Lower lobe of right lung (tissue), 2 donors: ENCODE measurements at regions not wholly inside any gene's neighbourhood (a gene's known extent, or its start where the extent isn't known, plus 50 kb on each side); places are given as distances from the start of the nearest gene placed in this dataset.
A peak's percentile ranks its signal among the peaks of the same experiment; 100 is the strongest.

Source experiments
- ATAC-seq, 2 donors: fragments of 200-7000 bp; cut with Tn5 transposase; one replicate each; pipeline ENCODE4 v1.9.1; 2020 to 2022; ENCODE audit warnings: mild to moderate bottlenecking in 2 of 2, moderate library complexity in 2 of 2
- DNase-seq: peaks from one replicate; pipeline ENCODE4 v3.0.0-alpha.2; 2020
- H3K27ac ChIP-seq: fragments of 200-600 bp; one replicate; pipeline ENCODE4 v1.8.0; 2022
- H3K27me3 ChIP-seq: fragments of 200-600 bp; one replicate; pipeline ENCODE4 v1.8.0; 2022; ENCODE audit warnings: low read depth
- H3K36me3 ChIP-seq: fragments of 200-600 bp; one replicate; pipeline ENCODE4 v1.8.0; 2022; ENCODE audit warnings: mild to moderate bottlenecking
- H3K4me1 ChIP-seq: fragments of 200-600 bp; one replicate; pipeline ENCODE4 v1.8.0; 2022
- H3K4me3 ChIP-seq: fragments of 200-600 bp; one replicate; pipeline ENCODE4 v1.8.0; 2022; ENCODE audit warnings: mild to moderate bottlenecking
- H3K9me3 ChIP-seq: fragments of 200-600 bp; one replicate; pipeline ENCODE4 v1.8.0; 2022
- intact Hi-C: fragments of 100-400 bp; cut with DNase I; formaldehyde crosslinking; loops from one replicate; pipeline ENCODE4 v1.11.0; 2022
- TF ChIP-seq, protein P1 (sequence below): fragments of 200-600 bp; IDR thresholded peaks from one replicate; pipeline ENCODE4 v1.8.0; 2022; ENCODE audit warnings: antibody characterized with exemption, mild to moderate bottlenecking
- donor health status: DM: no; HTN: yes; CAD: no; lungs with severe emphysema.

DNA sequence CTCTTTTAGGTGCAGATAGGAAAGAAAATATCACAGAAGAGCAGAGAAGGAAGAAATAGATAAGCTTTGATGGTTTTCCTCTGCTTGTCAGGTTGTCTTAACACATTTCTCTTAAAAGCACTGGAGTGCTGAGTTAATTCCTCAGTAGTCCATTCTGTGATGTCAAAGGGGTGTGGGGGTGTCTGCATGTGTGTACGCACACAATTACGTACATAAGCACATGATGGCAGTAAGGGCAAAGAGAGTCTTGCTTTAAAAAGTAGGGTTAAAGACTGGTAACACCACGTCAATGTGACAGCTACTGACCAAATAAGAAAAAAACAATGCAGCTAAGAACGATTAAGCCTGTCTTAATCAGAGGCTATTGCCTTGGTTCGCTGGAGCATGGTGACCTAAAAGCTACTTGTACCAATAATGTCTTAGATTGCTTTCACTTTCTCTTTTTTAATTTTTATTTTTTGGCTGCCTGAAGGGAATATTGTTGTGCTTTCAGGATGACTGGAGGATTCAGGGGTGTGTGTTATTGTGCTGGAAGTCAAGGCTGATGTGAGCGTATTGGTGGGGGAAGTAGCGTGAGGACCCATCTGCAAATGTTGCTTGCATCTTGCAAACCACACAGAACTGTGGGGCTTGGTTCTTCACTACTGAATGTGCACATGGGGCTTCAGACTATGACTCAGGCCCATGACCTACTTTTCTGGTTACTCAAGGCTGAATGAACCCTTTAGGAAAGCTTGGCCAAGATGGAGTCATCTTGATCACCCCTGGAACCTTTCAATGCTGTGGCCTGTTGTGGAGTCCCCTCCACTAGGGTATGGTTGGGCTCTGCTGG, 417.8 kb upstream of the TPM1 start:
- H3K27ac ChIP-seq, result no peak overlapping the region
- no peaks in the 10 kb centered on the region for H3K9me3 ChIP-seq
- DNase-seq (no peak), ATAC-seq (peak in 1 of 2 donors; percentile 25)
- no peak overlapping the region for H3K4me3 ChIP-seq
- intact Hi-C loops, result no loop called here
- no peaks in the 10 kb centered on the region for H3K4me1 ChIP-seq
- TF ChIP-seq, protein P1, sequence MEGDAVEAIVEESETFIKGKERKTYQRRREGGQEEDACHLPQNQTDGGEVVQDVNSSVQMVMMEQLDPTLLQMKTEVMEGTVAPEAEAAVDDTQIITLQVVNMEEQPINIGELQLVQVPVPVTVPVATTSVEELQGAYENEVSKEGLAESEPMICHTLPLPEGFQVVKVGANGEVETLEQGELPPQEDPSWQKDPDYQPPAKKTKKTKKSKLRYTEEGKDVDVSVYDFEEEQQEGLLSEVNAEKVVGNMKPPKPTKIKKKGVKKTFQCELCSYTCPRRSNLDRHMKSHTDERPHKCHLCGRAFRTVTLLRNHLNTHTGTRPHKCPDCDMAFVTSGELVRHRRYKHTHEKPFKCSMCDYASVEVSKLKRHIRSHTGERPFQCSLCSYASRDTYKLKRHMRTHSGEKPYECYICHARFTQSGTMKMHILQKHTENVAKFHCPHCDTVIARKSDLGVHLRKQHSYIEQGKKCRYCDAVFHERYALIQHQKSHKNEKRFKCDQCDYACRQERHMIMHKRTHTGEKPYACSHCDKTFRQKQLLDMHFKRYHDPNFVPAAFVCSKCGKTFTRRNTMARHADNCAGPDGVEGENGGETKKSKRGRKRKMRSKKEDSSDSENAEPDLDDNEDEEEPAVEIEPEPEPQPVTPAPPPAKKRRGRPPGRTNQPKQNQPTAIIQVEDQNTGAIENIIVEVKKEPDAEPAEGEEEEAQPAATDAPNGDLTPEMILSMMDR, result no peak
- no peaks in the 10 kb centered on the region for H3K27me3 ChIP-seq
- no peaks in the 10 kb centered on the region for H3K36me3 ChIP-seq

DNA sequence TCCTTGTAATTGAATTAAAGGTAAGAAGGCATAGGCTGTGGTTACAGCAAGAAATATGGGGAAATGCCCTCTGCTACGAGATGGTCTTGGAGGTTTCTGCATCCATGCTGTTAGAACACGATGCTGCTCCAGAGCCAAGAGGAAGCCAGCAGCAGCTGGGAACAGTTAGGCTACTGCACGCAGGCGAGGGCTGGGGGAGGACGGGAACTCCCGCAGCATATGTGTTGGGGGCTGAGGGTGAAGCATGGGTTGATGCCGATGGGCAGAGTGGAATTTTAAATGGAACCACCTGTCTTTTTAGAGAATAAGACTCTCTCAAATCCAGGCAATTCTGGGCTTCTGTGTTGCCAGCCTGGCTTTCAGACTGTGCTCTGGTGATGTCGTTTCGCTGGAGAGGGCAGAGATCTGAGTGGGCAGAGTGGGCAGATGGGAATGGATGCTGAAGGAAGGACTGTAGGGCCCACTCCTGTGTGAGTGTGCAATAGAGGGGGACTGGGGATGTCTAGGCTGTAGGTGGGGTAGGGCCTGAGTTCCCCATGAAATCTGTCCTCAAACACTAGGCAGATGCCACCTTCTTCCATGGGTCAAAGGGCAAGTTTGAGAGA, 417.0 kb upstream of the TPM1 start:
- H3K4me3 ChIP-seq, result no peak overlapping the region
- no peaks in the 10 kb centered on the region for H3K36me3 ChIP-seq
- no peaks in the 10 kb centered on the region for H3K27me3 ChIP-seq
- H3K27ac ChIP-seq, result no peak overlapping the region
- intact Hi-C loops, result no loop called here
- H3K9me3 ChIP-seq, result no peaks in the 10 kb centered on the region
- TF ChIP-seq, protein P1, result no peak
- ATAC-seq (no peak), DNase-seq (no peak)
- no peaks in the 10 kb centered on the region for H3K4me1 ChIP-seq

DNA sequence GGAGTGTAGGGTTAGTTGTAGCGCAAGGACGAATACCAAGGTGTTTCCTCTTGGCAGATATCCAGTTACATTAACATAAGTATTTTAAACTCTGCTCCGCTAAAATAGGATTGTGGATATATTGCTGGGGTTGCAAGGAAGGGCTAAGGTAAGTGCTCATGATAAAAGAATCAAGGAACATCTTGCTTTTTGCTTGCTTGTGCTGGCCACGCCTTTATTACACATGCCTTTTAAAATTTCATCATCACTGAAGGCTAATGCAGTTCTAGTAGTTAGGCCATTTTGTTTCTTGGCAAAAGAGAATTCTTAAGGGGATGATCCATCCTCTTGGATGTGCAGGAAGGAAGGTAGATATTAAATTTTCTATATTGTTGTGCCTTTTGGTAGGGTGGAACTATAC, 415.6 kb upstream of the TPM1 start:
- TF ChIP-seq, protein P1, result no peak

DNA sequence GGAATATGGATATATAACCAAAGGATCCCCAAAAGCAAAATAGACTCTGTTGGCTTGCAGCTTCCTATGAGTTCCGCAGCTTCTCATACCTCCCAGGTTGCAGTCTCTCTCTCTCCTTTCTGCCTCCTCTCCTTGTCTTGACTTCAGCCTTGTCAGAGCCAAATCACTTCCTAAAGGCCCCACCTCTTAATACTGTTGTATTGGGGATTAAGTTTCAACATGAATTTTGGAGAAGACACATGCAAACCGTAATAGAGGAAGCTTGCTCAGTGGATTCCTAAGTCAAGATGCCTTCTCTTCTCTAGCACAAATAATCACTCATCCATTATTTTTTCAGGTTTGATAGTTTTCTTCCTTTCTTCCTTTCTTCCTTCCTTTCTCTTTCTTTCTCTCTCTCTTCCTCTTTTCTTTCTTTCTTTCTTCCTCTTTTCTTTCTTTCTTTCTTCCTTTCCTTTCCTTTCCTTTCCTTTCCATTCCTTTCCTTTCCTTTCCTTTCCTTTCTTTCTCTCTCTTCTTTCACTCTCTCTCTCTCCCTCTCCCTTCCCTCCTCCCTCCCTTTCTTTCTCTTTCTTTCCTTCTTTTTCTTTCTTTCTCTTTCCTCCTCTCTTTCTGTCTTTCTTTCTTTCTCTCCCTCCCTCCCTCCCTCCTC, 411.3 kb upstream of the TPM1 start:
- no peaks in the 10 kb centered on the region for H3K36me3 ChIP-seq
- H3K4me1 ChIP-seq, result no peaks in the 10 kb centered on the region
- TF ChIP-seq, protein P1, result no peak
- no peak for DNase-seq
- H3K27ac ChIP-seq, result no peak overlapping the region
- H3K4me3 ChIP-seq, result no peak overlapping the region
- intact Hi-C loops, result no loop called here
- no peaks in the 10 kb centered on the region for H3K27me3 ChIP-seq
- no peaks in the 10 kb centered on the region for H3K9me3 ChIP-seq
- ATAC-seq, result no peak

More for the DNA sequence above, 415.6 kb upstream of the TPM1 start:
- Histone ChIP-seq H3K4me3 (no peak overlapping the region), H3K27me3 (no peaks in the 10 kb centered on the region), H3K4me1 (no peaks in the 10 kb centered on the region), H3K36me3 (no peaks in the 10 kb centered on the region), H3K27ac (no peak overlapping the region), H3K9me3 (no peaks in the 10 kb centered on the region)
- DNase-seq (no peak), ATAC-seq (no peak)
- intact Hi-C loops, result no loop called here

DNA sequence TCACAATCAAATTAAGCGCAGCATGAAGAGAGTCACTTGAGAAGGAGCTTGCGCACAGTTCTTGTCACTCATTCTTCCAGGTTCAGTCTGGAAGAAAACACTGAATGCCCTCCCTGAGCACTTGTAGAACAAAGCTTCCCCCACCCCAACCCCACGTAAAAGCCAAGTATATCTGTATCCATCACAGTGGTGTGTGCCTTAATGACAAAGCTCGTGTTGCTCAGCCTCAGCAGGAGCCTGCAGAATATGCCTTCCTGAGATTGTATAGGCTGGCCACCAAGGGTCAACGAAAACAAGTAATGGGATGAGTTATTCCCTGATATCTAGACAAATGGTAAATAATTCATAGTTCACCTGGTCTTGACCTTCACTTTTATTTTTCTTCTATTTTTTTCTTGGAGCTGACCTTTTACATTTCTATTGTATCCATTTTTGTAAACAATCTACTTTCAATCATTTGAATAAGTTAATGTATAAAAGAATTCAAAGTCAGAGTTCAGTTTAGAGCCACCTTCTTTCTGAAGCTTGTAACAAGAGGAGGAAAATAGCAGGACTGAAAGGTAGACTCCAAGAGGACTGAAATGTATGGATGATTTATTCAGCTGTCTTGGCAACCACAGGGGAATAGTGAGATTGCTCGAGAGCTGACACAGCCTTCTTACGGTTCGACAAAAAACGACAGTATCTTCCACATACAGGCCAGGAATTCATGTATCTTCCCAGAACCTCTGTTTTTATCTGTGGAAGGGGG, 405.5 kb upstream of the TPM1 start:
- intact Hi-C loops, result no loop called here
- TF ChIP-seq, protein P1, result no peak
- Histone ChIP-seq H3K9me3 (no peaks in the 10 kb centered on the region), H3K4me1 (no peaks in the 10 kb centered on the region), H3K27me3 (no peaks in the 10 kb centered on the region), H3K4me3 (no peak overlapping the region), H3K27ac (no peak overlapping the region), H3K36me3 (no peaks in the 10 kb centered on the region)
- no peak for DNase-seq
- ATAC-seq, result no peak
